SK-N-SH treated with all-trans-retinoic acid at 6 μM for 48 hours (cell line): ENCODE measurements at regions not wholly inside any gene's neighbourhood (a gene's known extent, or its start where the extent isn't known, plus 50 kb on each side); places are given as distances from the start of the nearest gene placed in this dataset.

Source experiments
- ATAC-seq: fragments of 200-7000 bp; cut with Tn5 transposase; 3 replicates; pipeline ENCODE4 v1.9.1; 2020; ENCODE audit warnings: mild to moderate bottlenecking, moderate library complexity
- ARNTL ChIP-seq: fragments of 450-650 bp; formaldehyde crosslinking; IDR thresholded peaks from 2 replicates; pipeline ENCODE4 v1.5.0; 2020; ENCODE audit warnings: low read depth, mild to moderate bottlenecking, moderate library complexity, borderline replicate concordance
- BACH2 ChIP-seq: fragments of 250-450 bp; sonication (Bioruptor Pico); IDR thresholded peaks from 2 replicates; pipeline ENCODE4 v1.9.0; 2021; ENCODE audit warnings: mild to moderate bottlenecking, borderline replicate concordance
- CSDC2 ChIP-seq: fragments of 250-450 bp; sonication (Bioruptor Pico); IDR thresholded peaks from 2 replicates; pipeline ENCODE4 v1.5.0; 2020; ENCODE audit warnings: mild to moderate bottlenecking, moderate library complexity
- ESRRG ChIP-seq: fragments of 250-450 bp; sonication (Bioruptor Pico); IDR thresholded peaks from 2 replicates; pipeline ENCODE4 v1.6.1; 2021; ENCODE audit warnings: mild to moderate bottlenecking
- ISL1 ChIP-seq: fragments of 250-450 bp; sonication (Bioruptor Pico); IDR thresholded peaks from 2 replicates; pipeline ENCODE4 v2.1.2; 2022; ENCODE audit warnings: mild to moderate bottlenecking, moderate library complexity
- OSR1 ChIP-seq: fragments of 250-450 bp; sonication (Bioruptor Pico); IDR thresholded peaks from 2 replicates; pipeline ENCODE4 v1.8.0; 2022; ENCODE audit warnings: moderate library complexity, mild to moderate bottlenecking, inconsistent platforms
- PPARA ChIP-seq: fragments of 250-450 bp; sonication (Bioruptor Pico); IDR thresholded peaks from 2 replicates; pipeline ENCODE4 v1.5.0; 2020; ENCODE audit warnings: mild to moderate bottlenecking, borderline replicate concordance
- RARB ChIP-seq: fragments of 250-450 bp; sonication (Bioruptor Pico); IDR thresholded peaks from 2 replicates; pipeline ENCODE4 v1.8.0; 2021; ENCODE audit warnings: mild to moderate bottlenecking, moderate library complexity
- SNAI2 ChIP-seq: fragments of 250-450 bp; sonication (Bioruptor Pico); IDR thresholded peaks from 2 replicates; pipeline ENCODE4 v1.5.0; 2020; ENCODE audit warnings: mild to moderate bottlenecking, moderate library complexity
- TCF4 ChIP-seq: fragments of 250-450 bp; sonication (Bioruptor Pico); IDR thresholded peaks from 2 replicates; pipeline ENCODE4 v1.8.0; 2021; ENCODE audit warnings: mild to moderate bottlenecking, moderate library complexity, borderline replicate concordance
- TOX ChIP-seq: fragments of 250-450 bp; sonication (Bioruptor Pico); IDR thresholded peaks from 2 replicates; pipeline ENCODE4 v1.8.0; 2021; ENCODE audit warnings: mild to moderate bottlenecking, moderate library complexity, borderline replicate concordance
- ZC3H10 ChIP-seq: fragments of 250-450 bp; sonication (Bioruptor Pico); IDR thresholded peaks from 2 replicates; pipeline ENCODE4 v1.5.1; 2021; ENCODE audit warnings: mild to moderate bottlenecking, moderate library complexity
- ZFP3 ChIP-seq: fragments of 250-450 bp; sonication (Bioruptor Pico); IDR thresholded peaks from 2 replicates; pipeline ENCODE4 v1.5.0; 2020; ENCODE audit warnings: mild to moderate bottlenecking, moderate library complexity
- ZFP30 ChIP-seq: fragments of 450-650 bp; formaldehyde crosslinking; IDR thresholded peaks from 2 replicates; pipeline ENCODE4 v1.5.0; 2022; ENCODE audit warnings: mild to moderate bottlenecking, moderate library complexity
- ZNF565 ChIP-seq: fragments of 450-650 bp; formaldehyde crosslinking; conservative IDR thresholded peaks from 2 replicates; pipeline ENCODE4 v1.5.0; 2020; ENCODE audit warnings: low read depth, mild to moderate bottlenecking, moderate library complexity
- ZNF70 ChIP-seq: fragments of 450-650 bp; formaldehyde crosslinking; IDR thresholded peaks from 2 replicates; pipeline ENCODE4 v1.5.0; 2020; ENCODE audit warnings: mild to moderate bottlenecking, moderate library complexity
- ZNF8 ChIP-seq: fragments of 450-650 bp; formaldehyde crosslinking; IDR thresholded peaks from 2 replicates; pipeline ENCODE4 v1.5.0; 2020; ENCODE audit warnings: mild to moderate bottlenecking, moderate library complexity
- TF ChIP-seq, protein P1 (sequence below): fragments of 250-450 bp; sonication (Bioruptor Pico); IDR thresholded peaks from 2 replicates; pipeline ENCODE4 v1.5.1; 2021; ENCODE audit warnings: mild to moderate bottlenecking, moderate library complexity
- TF ChIP-seq, protein P2 (sequence below): fragments of 250-450 bp; sonication (Bioruptor Pico); IDR thresholded peaks from 2 replicates; pipeline ENCODE4 v1.8.0; 2021; ENCODE audit warnings: low read depth, mild to moderate bottlenecking, moderate library complexity, borderline replicate concordance
- TF ChIP-seq, protein P3 (sequence below): fragments of 250-450 bp; sonication (Bioruptor Pico); IDR thresholded peaks from 2 replicates; pipeline ENCODE4 v1.5.1; 2020; ENCODE audit warnings: low read depth, mild to moderate bottlenecking, moderate library complexity
- TF ChIP-seq, protein P4 (sequence below): fragments of 250-450 bp; sonication (Bioruptor Pico); IDR thresholded peaks from 2 replicates; pipeline ENCODE4 v1.8.0; 2020; ENCODE audit warnings: mild to moderate bottlenecking, moderate library complexity, borderline replicate concordance
- TF ChIP-seq, protein P5 (sequence below): fragments of 250-450 bp; sonication (Bioruptor Pico); IDR thresholded peaks from 2 replicates; pipeline ENCODE4 v1.5.0; 2020; ENCODE audit warnings: mild to moderate bottlenecking, moderate library complexity

DNA sequence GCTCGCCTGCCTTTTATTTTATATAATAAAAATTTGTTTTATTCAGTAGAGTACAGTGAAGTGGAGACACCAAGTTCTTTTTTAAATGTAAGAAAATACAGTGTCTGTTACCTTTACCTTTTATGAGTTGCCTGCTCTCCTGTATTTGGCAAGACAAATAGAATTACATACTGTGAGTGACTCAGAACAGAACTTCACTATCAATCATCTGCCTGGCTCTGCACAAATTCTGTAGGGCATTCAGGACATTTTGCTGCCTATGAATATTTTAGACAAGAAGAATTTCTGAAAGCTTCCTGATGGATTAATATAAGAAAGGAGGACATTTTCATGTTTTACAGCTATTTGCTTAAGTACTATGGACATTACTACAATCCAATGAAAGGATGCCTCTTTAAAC lies 135.4 kb upstream of the PHF14 start:
- TF ChIP-seq ZFP3 (CRISPR knock-in tag) (no peak), ISL1 (peak; percentile 37; the same call in 1 of the 2 replicates)
- no peak for ATAC-seq

DNA sequence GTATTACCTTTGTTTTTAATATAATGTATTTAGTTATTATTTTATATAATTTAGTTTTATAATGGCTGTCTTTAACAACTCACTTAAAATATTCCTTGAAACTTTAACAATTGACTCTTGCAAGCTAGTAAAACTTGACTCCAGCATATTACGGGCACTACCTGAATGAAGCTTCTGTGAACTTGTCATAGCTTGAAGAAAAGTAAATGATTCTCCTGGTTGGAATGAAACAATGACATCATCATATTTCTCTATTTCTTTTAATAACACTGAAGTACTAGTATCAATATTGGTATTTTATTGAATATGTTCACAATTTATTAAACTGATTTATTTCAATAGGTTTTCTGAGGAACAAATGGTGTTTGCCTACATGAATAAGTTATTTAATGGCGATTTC lies 128.4 kb upstream of the PHF14 start:
- ATAC-seq = no peak
- TF ChIP-seq ZFP30 (CRISPR knock-in tag) (no peak), TOX (no peak)
- TF ChIP-seq, protein P1, sequence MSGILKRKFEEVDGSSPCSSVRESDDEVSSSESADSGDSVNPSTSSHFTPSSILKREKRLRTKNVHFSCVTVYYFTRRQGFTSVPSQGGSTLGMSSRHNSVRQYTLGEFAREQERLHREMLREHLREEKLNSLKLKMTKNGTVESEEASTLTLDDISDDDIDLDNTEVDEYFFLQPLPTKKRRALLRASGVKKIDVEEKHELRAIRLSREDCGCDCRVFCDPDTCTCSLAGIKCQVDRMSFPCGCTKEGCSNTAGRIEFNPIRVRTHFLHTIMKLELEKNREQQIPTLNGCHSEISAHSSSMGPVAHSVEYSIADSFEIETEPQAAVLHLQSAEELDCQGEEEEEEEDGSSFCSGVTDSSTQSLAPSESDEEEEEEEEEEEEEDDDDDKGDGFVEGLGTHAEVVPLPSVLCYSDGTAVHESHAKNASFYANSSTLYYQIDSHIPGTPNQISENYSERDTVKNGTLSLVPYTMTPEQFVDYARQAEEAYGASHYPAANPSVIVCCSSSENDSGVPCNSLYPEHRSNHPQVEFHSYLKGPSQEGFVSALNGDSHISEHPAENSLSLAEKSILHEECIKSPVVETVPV = no peak

DNA sequence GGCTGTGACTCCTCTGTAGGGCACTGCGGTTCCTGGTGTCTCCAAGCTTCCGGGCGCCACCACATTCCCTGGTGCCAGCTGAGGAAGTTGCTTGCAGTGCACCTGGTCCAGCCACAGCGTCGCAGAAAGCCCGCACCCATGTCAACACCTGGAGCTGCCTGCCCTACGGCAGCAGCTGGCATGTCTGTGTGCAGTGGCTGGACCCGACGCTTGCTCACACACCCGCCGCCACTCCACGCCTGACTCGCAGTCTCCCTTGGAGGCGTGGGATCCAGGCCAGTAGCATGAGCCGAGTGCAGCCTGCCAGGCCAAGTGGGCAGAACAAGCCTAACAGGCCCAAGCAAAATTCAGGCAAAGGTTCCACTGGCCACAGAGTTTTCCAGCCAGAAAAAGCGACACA lies 118.1 kb upstream of the PHF14 start:
- TF ChIP-seq, protein P2, sequence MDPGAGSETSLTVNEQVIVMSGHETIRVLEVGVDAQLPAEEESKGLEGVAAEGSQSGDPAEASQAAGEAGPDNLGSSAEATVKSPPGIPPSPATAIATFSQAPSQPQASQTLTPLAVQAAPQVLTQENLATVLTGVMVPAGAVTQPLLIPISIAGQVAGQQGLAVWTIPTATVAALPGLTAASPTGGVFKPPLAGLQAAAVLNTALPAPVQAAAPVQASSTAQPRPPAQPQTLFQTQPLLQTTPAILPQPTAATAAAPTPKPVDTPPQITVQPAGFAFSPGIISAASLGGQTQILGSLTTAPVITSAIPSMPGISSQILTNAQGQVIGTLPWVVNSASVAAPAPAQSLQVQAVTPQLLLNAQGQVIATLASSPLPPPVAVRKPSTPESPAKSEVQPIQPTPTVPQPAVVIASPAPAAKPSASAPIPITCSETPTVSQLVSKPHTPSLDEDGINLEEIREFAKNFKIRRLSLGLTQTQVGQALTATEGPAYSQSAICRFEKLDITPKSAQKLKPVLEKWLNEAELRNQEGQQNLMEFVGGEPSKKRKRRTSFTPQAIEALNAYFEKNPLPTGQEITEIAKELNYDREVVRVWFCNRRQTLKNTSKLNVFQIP (CRISPR knock-in tag) = no peak
- TF ChIP-seq ESRRG (CRISPR knock-in tag) = no peak
- TF ChIP-seq ZC3H10 (CRISPR knock-in tag) = no peak
- TF ChIP-seq, protein P3, sequence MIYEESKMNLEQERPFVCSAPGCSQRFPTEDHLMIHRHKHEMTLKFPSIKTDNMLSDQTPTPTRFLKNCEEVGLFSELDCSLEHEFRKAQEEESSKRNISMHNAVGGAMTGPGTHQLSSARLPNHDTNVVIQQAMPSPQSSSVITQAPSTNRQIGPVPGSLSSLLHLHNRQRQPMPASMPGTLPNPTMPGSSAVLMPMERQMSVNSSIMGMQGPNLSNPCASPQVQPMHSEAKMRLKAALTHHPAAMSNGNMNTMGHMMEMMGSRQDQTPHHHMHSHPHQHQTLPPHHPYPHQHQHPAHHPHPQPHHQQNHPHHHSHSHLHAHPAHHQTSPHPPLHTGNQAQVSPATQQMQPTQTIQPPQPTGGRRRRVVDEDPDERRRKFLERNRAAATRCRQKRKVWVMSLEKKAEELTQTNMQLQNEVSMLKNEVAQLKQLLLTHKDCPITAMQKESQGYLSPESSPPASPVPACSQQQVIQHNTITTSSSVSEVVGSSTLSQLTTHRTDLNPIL (CRISPR knock-in tag) = no peak
- TF ChIP-seq PPARA (CRISPR knock-in tag) = no peak
- TF ChIP-seq ZNF565 = no peak
- no peak for TF ChIP-seq SNAI2
- TF ChIP-seq, protein P4, sequence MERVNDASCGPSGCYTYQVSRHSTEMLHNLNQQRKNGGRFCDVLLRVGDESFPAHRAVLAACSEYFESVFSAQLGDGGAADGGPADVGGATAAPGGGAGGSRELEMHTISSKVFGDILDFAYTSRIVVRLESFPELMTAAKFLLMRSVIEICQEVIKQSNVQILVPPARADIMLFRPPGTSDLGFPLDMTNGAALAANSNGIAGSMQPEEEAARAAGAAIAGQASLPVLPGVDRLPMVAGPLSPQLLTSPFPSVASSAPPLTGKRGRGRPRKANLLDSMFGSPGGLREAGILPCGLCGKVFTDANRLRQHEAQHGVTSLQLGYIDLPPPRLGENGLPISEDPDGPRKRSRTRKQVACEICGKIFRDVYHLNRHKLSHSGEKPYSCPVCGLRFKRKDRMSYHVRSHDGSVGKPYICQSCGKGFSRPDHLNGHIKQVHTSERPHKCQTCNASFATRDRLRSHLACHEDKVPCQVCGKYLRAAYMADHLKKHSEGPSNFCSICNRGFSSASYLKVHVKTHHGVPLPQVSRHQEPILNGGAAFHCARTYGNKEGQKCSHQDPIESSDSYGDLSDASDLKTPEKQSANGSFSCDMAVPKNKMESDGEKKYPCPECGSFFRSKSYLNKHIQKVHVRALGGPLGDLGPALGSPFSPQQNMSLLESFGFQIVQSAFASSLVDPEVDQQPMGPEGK = no peak
- no peak for TF ChIP-seq OSR1
- TF ChIP-seq ZNF8 (CRISPR knock-in tag) = no peak
- no peak for TF ChIP-seq TOX
- TF ChIP-seq ZFP30 (CRISPR knock-in tag) = no peak
- TF ChIP-seq BACH2 (CRISPR knock-in tag) = no peak
- TF ChIP-seq ZFP3 (CRISPR knock-in tag) = no peak
- no peak for TF ChIP-seq CSDC2 (CRISPR knock-in tag)
- no peak for TF ChIP-seq TCF4 (CRISPR knock-in tag)
- TF ChIP-seq, protein P1 = no peak
- TF ChIP-seq RARB (CRISPR knock-in tag) = no peak
- ATAC-seq = no peak

DNA sequence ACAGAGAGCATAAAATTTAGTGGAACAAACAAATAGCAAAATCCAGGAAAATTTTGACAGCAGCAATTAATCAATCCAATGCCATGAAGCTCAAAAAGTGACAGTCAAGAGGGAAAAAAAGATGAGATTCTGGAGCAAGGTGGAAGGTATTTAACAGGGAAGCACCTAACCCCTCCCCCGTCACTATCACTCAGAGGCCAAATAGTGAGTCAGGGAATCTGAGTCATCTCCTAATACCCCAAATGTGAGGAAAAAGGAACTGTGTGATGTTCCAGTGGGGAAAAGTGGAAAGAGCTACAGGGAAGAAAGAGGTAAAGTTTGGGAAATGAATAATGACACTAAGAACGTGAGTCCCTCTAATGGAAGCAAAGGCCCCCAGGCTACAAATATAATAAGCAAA lies 113.2 kb upstream of the PHF14 start:
- ATAC-seq = no peak
- TF ChIP-seq PPARA (CRISPR knock-in tag) = no peak
- TF ChIP-seq ZC3H10 (CRISPR knock-in tag) = no peak
- TF ChIP-seq ESRRG (CRISPR knock-in tag) = no peak
- no peak for TF ChIP-seq ZFP3 (CRISPR knock-in tag)
- TF ChIP-seq ZNF70 = no peak
- no peak for TF ChIP-seq ZNF565
- TF ChIP-seq, protein P5, sequence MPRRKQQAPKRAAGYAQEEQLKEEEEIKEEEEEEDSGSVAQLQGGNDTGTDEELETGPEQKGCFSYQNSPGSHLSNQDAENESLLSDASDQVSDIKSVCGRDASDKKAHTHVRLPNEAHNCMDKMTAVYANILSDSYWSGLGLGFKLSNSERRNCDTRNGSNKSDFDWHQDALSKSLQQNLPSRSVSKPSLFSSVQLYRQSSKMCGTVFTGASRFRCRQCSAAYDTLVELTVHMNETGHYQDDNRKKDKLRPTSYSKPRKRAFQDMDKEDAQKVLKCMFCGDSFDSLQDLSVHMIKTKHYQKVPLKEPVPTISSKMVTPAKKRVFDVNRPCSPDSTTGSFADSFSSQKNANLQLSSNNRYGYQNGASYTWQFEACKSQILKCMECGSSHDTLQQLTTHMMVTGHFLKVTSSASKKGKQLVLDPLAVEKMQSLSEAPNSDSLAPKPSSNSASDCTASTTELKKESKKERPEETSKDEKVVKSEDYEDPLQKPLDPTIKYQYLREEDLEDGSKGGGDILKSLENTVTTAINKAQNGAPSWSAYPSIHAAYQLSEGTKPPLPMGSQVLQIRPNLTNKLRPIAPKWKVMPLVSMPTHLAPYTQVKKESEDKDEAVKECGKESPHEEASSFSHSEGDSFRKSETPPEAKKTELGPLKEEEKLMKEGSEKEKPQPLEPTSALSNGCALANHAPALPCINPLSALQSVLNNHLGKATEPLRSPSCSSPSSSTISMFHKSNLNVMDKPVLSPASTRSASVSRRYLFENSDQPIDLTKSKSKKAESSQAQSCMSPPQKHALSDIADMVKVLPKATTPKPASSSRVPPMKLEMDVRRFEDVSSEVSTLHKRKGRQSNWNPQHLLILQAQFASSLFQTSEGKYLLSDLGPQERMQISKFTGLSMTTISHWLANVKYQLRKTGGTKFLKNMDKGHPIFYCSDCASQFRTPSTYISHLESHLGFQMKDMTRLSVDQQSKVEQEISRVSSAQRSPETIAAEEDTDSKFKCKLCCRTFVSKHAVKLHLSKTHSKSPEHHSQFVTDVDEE (CRISPR knock-in tag) = no peak
- TF ChIP-seq ISL1 = no peak
- TF ChIP-seq ZNF8 (CRISPR knock-in tag) = no peak
- TF ChIP-seq ARNTL (CRISPR knock-in tag) = no peak
- TF ChIP-seq OSR1 = no peak
- no peak for TF ChIP-seq TCF4 (CRISPR knock-in tag)
- no peak for TF ChIP-seq RARB (CRISPR knock-in tag)
- no peak for TF ChIP-seq SNAI2
- TF ChIP-seq, protein P3 (CRISPR knock-in tag) = no peak
